IPS-20b (cell line): ENCODE measurements at regions not wholly inside any gene's neighbourhood (a gene's known extent, or its start where the extent isn't known, plus 50 kb on each side); places are given as distances from the start of the nearest gene placed in this dataset.

ENCODE experiments used
- H3K27ac ChIP-seq: one replicate; pipeline ENCODE4 v1.5.1; 2013; ENCODE audit warnings: low read length
- H3K27me3 ChIP-seq: 2 replicates; pipeline ENCODE4 v1.6.1; 2013; ENCODE audit warnings: mild to moderate bottlenecking, low read length, inconsistent platforms; ENCODE audit not compliant: insufficient read depth
- H3K36me3 ChIP-seq: 2 replicates; pipeline ENCODE4 v1.6.1; 2013; ENCODE audit warnings: low read depth, mild to moderate bottlenecking, inconsistent platforms, low read length, moderate library complexity; ENCODE audit not compliant: insufficient read depth
- H3K4me1 ChIP-seq: 2 replicates; pipeline ENCODE4 v1.6.1; 2013; ENCODE audit warnings: mild to moderate bottlenecking, control low read depth, inconsistent platforms, low read length, moderate library complexity; ENCODE audit not compliant: insufficient read depth
- H3K4me3 ChIP-seq: 2 replicates; pipeline ENCODE4 v1.5.1; 2013; ENCODE audit warnings: mild to moderate bottlenecking, low read length, inconsistent platforms
- H3K9ac ChIP-seq: 2 replicates; pipeline ENCODE4 v1.6.1; 2013; ENCODE audit warnings: low read depth, mild to moderate bottlenecking, inconsistent platforms, low read length, moderate library complexity
- H3K9me3 ChIP-seq: 2 replicates; pipeline ENCODE4 v1.6.1; 2013; ENCODE audit warnings: mild to moderate bottlenecking, low read depth, low read length, inconsistent platforms; ENCODE audit not compliant: insufficient read depth

DNA sequence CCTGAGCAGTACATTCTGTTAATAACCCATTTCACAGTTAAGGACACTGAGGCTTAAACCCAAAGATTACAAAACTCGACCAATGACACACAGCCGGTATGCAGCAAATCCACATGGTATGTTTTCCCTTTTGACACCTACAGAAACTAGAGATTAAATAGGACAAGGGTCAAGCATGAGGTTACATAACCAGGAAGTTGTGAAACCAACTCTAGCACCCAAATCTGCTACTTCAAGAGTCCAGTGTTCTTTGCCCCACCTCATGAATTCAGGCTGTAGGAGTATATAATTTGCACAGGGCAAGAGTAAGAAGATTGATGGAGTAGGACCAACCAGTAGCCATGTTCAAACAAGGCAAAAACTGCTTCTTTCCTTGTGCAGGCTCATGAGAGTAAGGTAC, 249.8 kb downstream of the BCL11A start:
- Histone ChIP-seq H3K4me1 (no peaks in the 10 kb centered on the region), H3K9ac (no peak overlapping the region)

DNA sequence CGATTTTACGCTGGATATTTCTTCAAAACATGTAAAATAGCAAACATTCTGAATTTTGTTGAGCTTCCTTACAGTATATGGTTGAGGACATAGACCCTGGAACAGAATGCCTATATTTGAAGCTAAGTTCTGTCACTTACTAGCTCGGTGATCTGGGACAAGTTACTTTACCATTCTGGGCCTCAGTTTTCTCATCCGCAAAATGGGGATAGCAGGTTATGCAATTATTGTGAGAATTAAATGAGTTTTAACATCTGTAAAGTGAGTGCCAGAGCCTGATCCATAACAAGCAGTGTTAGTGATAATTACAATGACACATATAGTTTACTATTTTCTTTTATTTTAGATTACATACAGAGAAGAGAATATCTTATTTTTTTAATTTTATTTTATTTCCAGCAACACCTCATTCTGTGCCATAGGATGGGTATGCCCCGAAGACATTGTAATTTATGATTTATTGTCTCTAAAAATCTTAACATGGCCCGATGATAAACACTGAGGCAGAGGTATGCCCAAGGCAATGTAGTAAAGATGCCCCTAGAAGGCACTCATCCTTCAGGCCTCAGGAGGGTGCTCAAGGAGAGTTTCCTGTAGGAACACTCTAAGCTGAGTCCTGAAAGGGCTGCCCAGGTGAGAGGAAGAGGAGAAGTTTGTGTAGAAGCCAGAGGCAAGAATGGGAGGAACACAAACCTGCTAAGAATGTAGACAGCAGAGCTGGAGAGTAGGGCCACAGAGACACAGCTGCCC, 250.9 kb downstream of the BCL11A start:
- no peaks in the 10 kb centered on the region for H3K27me3 ChIP-seq

More for the DNA sequence above, 249.8 kb downstream of the BCL11A start:
- H3K36me3 ChIP-seq: no peaks in the 10 kb centered on the region
- no peaks in the 10 kb centered on the region for H3K9me3 ChIP-seq
- H3K4me3 ChIP-seq: no peak overlapping the region
- no peak overlapping the region for H3K27ac ChIP-seq
- H3K27me3 ChIP-seq: no peaks in the 10 kb centered on the region

DNA sequence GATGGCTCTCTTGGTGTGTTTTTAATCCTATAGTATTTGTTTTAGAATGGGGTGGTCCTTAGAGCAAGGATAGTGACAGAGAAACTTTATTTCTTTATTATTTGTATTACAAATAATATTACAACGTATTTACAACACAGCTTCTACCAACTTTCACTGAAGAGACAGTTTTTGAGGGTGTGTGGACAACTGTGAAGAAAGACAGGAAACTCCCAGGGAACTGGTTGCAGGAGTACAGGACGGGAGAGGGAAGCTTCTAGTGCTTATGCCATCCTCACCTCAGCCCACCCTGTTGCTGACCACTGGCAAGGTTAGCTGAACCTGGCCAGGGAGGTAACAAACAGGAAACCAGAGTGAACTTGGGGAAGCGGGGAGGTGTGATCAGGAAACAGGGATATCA, 251.7 kb downstream of the BCL11A start:
- Histone ChIP-seq H3K9ac (no peak overlapping the region), H3K4me3 (no peak overlapping the region), H3K27me3 (peaks cover 8% of the 10 kb centered on the region; the same call in 1 of the 2 replicates)

More for the DNA sequence above, 250.9 kb downstream of the BCL11A start:
- no peak overlapping the region for H3K9ac ChIP-seq
- H3K9me3 ChIP-seq: no peaks in the 10 kb centered on the region
- H3K4me3 ChIP-seq: no peak overlapping the region
- H3K4me1 ChIP-seq: peaks cover under 1% of the 10 kb centered on the region; the same call in 1 of the 2 replicates
- H3K36me3 ChIP-seq: no peaks in the 10 kb centered on the region
- no peak overlapping the region for H3K27ac ChIP-seq

DNA sequence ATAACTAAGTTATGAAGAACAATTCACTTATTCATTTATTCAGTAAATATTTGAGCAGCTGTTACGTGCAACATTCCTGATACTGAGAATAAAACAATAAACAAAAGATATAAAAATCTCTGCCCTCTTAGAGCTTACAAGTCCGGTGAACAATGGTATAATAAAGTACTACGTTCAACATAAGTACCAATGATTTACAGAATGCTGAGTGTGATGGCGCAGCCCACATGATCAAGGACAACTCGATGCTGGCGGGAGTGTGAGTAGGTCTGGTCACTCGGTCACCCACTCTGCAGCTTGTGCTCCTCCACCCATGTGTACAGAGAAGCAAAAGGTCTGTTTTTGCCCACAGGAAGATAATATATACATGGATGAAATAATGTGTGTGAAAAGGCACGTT, 254.3 kb downstream of the BCL11A start:
- Histone ChIP-seq H3K9me3 (no peaks in the 10 kb centered on the region), H3K4me1 (peaks cover 9% of the 10 kb centered on the region; the same call in 1 of the 2 replicates), H3K36me3 (no peaks in the 10 kb centered on the region), H3K27me3 (peaks cover 13% of the 10 kb centered on the region; the same call in 1 of the 2 replicates), H3K4me3 (no peak overlapping the region), H3K9ac (no peak overlapping the region), H3K27ac (no peak overlapping the region)

More for the DNA sequence above, 251.7 kb downstream of the BCL11A start:
- Histone ChIP-seq H3K36me3 (no peaks in the 10 kb centered on the region), H3K4me1 (peaks cover 4% of the 10 kb centered on the region; the same call in 1 of the 2 replicates), H3K9me3 (no peaks in the 10 kb centered on the region), H3K27ac (no peak overlapping the region)

DNA sequence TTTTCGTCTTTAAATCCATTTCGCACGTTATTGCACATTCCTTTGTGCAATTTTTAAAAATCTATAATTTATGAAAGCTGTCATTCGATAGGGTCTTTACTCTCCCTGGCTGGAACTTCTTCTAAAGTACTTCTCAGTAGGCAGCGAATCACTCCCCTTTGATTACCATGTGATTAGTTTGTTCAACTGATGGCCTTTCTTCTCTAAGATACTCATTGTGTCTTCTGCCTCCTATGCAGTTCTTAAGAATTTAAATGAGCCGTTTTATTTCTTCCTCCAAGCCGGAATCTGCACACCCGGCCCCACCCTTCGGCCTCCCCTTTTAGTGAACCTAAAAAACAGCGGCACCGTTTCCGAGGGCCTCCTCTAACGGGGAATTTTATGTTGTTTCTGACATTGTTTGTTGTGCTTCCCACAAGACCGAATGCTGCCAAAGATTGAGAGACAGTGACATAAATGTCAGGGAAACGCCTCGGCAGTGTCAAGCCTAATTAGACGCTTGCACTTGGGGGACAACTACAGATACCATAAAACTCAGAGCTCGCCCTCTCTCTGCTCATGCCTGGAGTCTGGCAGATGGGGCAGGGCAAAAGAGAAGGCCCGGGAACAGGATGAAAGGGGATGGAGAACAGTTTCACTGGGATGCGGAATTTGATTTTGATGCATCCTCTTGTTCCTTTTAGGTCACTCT, 255.3 kb downstream of the BCL11A start:
- Histone ChIP-seq H3K4me3 (no peak overlapping the region), H3K27me3 (peaks cover 13% of the 10 kb centered on the region; the same call in 1 of the 2 replicates), H3K36me3 (no peaks in the 10 kb centered on the region), H3K27ac (no peak overlapping the region), H3K4me1 (peaks cover 9% of the 10 kb centered on the region; the same call in 1 of the 2 replicates), H3K9me3 (no peaks in the 10 kb centered on the region), H3K9ac (no peak overlapping the region)

DNA sequence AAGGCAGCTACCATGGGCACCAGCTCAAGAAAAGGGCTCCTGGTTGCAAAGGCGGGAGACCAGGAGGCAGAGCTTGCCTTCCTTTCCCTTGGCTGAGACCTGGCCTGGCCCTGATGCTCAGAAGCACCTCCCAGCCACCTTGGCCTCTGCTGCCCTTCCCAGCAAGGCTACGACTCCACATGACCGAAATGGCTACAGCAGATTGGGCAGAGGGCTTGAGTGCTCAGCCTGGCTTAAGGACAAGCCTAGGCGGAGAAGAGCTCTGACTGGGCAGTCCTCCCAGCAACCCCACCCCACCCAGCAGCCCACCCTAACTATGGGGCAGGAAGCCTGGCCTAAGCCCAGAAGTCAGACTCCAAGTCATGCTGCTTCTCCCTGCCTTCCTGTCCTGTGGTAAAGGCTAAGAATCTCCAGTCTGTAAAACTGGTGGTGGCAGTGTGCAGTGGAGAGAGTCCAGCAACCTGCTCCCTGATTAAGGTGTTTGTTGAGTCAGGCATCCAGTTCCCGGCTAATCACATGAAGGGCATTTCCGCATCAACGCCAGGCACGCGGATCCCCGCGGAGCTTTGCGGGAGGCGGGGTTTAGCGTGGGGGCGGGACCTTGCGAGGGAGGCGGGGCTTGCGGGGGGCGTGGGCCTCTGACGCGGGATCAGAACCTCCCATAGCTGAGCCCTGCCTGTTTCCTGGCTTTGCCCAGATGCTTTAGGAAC, 256.0 kb downstream of the BCL11A start:
- H3K27ac ChIP-seq: no peak overlapping the region
- H3K36me3 ChIP-seq: no peaks in the 10 kb centered on the region
- no peak overlapping the region for H3K4me3 ChIP-seq
- H3K9me3 ChIP-seq: no peaks in the 10 kb centered on the region
- peaks cover 13% of the 10 kb centered on the region; the same call in 1 of the 2 replicates for H3K27me3 ChIP-seq
- peaks cover 9% of the 10 kb centered on the region; the same call in 1 of the 2 replicates for H3K4me1 ChIP-seq
- H3K9ac ChIP-seq: no peak overlapping the region

DNA sequence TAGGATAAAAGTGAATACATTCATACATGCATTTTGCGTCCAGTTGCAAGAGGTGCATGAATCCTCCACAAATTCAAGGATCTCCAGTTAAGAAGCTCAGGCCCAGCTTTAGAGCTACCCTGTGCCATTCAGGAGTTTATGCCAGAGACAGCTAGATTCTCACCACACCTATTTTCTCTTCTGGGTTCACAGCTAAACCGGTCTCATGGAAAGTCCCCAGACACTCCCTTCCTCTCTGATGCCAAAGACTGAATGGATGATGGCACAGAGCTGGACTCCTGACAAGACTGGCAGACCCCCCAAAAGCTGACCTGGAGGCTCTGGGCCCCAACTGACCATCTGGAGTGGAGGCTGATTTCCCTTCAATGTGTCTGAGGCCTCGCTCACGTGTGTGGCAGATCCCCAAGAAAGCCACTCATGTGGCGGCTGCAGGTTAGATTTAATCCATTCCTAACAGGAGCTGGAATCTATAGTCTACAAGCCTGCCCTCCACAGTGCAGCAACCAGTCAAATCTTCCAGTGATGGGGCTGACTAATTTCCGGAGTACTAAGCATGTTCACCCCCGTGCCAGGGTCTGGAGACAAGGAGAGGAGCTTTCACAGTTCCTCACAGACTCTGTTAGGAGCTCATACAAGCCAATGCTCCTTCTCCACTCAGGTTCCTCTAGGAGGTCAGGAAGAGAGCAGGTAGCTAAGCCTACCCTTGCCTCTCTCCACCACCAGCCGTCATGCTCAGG, 257.1 kb downstream of the BCL11A start:
- Histone ChIP-seq H3K36me3 (no peaks in the 10 kb centered on the region), H3K4me3 (no peak overlapping the region), H3K9ac (no peak overlapping the region), H3K4me1 (peaks cover 9% of the 10 kb centered on the region; the same call in 1 of the 2 replicates), H3K9me3 (no peaks in the 10 kb centered on the region), H3K27ac (no peak overlapping the region), H3K27me3 (peaks cover 13% of the 10 kb centered on the region; the same call in 1 of the 2 replicates)

DNA sequence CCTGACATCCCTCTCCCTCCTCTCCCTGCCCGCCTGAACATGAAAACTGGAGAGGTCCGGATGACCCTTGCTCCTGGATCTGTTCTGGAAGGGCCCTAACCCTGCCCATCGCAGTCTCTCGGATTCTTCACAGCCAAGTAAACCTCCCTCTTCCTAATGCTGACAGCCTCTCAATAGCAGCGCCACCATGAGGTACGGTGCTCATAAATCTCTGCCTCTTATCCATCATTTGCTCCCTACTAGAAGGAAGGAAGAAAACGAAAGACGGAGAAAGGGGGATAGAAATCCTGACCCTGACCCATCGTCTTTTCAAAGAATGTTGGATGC, 257.9 kb downstream of the BCL11A start:
- H3K36me3 ChIP-seq: no peaks in the 10 kb centered on the region
- H3K27me3 ChIP-seq: peaks cover 13% of the 10 kb centered on the region; the same call in 1 of the 2 replicates
- H3K9me3 ChIP-seq: no peaks in the 10 kb centered on the region
- H3K9ac ChIP-seq: no peak overlapping the region
- H3K4me3 ChIP-seq: no peak overlapping the region
- no peak overlapping the region for H3K27ac ChIP-seq
- H3K4me1 ChIP-seq: peaks cover 12% of the 10 kb centered on the region; the same call in 1 of the 2 replicates

DNA sequence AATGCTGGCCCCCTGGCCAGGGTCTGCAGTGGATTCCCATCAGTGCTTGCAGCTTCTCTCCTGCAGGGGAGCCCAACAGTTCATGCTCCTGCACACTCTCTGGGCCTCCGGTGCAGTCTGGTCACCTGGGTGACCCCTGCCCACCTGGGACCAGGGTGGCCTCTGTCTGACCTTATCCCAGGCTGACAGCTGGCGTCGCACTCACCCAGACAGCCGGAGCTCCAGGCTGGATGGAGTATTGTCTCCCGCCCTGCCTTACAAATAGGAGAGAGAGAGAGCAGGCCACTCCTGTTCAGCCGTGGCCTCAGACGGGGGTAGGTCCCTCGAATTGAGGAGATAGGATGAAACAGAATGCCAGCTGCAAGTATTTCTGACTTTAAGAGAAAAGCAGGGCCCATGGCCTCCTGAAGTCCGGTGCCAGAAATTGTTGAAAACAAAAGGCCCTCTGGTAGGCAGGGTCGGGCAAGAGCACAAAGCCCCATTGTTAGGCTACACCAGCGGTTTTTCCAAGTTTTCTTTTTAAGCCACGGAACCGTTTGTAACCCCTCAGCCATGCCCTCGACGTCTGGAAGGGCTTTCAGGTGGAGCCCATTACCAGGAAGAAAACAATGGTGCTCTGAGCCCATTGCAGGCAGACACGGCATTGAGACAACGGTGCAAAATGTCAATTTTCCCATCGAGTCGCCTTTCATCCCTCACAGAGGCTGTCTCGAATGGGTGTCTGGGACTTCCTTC, 258.4 kb downstream of the BCL11A start:
- Histone ChIP-seq H3K27ac (no peak overlapping the region), H3K9me3 (no peaks in the 10 kb centered on the region), H3K4me3 (no peak overlapping the region), H3K4me1 (peaks cover 12% of the 10 kb centered on the region; the same call in 1 of the 2 replicates), H3K36me3 (no peaks in the 10 kb centered on the region), H3K9ac (no peak overlapping the region), H3K27me3 (peaks cover 13% of the 10 kb centered on the region; the same call in 1 of the 2 replicates)

DNA sequence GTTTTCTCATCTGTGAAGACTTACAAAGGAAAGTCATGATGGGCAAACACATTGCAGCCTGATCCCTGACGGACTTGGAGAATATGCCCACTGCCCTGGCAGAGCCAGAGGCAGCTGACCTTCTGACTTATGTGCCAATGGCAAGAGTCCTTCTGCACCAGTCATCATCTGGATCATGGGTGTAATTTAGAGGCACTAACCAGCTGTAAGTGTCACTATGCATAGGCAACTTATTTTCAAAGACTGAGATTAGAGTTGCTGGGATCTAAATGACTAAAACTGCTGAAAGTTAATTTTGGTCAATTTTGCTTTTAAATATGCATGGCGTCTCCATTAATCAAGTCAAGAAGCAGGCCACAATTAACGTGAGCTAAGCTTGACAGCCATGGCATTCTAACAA, 261.2 kb downstream of the BCL11A start:
- Histone ChIP-seq H3K27ac (no peak overlapping the region), H3K4me3 (no peak overlapping the region), H3K9me3 (no peaks in the 10 kb centered on the region), H3K27me3 (peaks cover 10% of the 10 kb centered on the region; the same call in 1 of the 2 replicates), H3K9ac (no peak overlapping the region), H3K36me3 (no peaks in the 10 kb centered on the region), H3K4me1 (peaks cover 9% of the 10 kb centered on the region; the same call in 1 of the 2 replicates)
